A549 (cell line): ENCODE measurements at regions not wholly inside any gene's neighbourhood (a gene's known extent, or its start where the extent isn't known, plus 50 kb on each side); places are given as distances from the start of the nearest gene placed in this dataset.

Experiments used
- ATAC-seq, 2 experiments: fragments of 200-7000 bp in 1 of 2; fragments of >200 bp in 1 of 2; cut with Nextera tagmentation in 1 of 2; cut with Tn5 transposase in 1 of 2; 3 replicates each; pipeline versions ENCODE4 v1.8.0 to v1.9.1; 2018 to 2020; ENCODE audit warnings: mild to moderate bottlenecking in 1 of 2, moderate library complexity in 1 of 2
- CTCF ChIA-PET: fragments of 300-600 bp; sonication (Branson Sonifier 250); formaldehyde crosslinking; extraction: SDS; loops from one replicate; lab custom pipeline; 2021; ENCODE audit warnings: antibody characterized with exemption, inconsistent platforms; lab: Yijun Ruan, JAX
- POLR2A ChIA-PET: fragments of 350-600 bp; formaldehyde crosslinking; extraction: SDS; loops from one replicate; lab custom pipeline; 2021; ENCODE audit warnings: antibody characterized with exemption, inconsistent platforms; lab: Yijun Ruan, JAX
- DNase-seq, 2 experiments: peaks; one replicate each; pipeline versions ENCODE4 v3.0.0 to v3.0.0-alpha.2; 2011 to 2016; ENCODE audit warnings: low read depth in 1 of 2, low spot score in 1 of 2
- FAIRE-seq: peaks from 2 replicates; lab custom pipeline; 2011; peaks lifted over from hg19 to GRCh38; lab: Jason Lieb, UNC
- H3K27ac ChIP-seq, 2 experiments: fragments of >200 bp; sonication (Bioruptor Twin); formaldehyde crosslinking; 3 replicates each; pipeline ENCODE4 v1.5.1; 2016 to 2017
- H3K4me1 ChIP-seq: fragments of >200 bp; sonication (Bioruptor Twin); formaldehyde crosslinking; 3 replicates; pipeline ENCODE4 v1.6.1; 2016
- H3K4me2 ChIP-seq: fragments of >200 bp; sonication (Bioruptor Twin); formaldehyde crosslinking; 3 replicates; pipeline ENCODE4 v1.6.1; 2016
- H3K4me3 ChIP-seq: fragments of >200 bp; sonication (Bioruptor Twin); formaldehyde crosslinking; 3 replicates; pipeline ENCODE4 v1.5.1; 2016
- H3K9me3 ChIP-seq: fragments of >200 bp; sonication (Bioruptor Twin); formaldehyde crosslinking; 3 replicates; pipeline ENCODE4 v1.6.1; 2016
- CEBPB ChIP-seq, 2 experiments: fragments of >200 bp in 1 of 2; sonication (Bioruptor Twin) in 1 of 2; formaldehyde crosslinking in 1 of 2; IDR thresholded peaks; 2 replicates each; pipeline ENCODE4 v1.6.1; 2012 to 2016
- CHD2 ChIP-seq: fragments of 150-350 bp; IDR thresholded peaks from 2 replicates; pipeline ENCODE4 v1.6.1; 2014; ENCODE audit warnings: low read length; ENCODE audit not compliant: partially characterized antibody
- EHF ChIP-seq: fragments of 250-450 bp; sonication (Bioruptor Pico); IDR thresholded peaks from 2 replicates; pipeline ENCODE4 v1.5.0; 2020; ENCODE audit warnings: mild to moderate bottlenecking
- FOSB ChIP-seq: fragments of 250-450 bp; sonication (Bioruptor Pico); IDR thresholded peaks from 2 replicates; pipeline ENCODE4 v1.5.0; 2020; ENCODE audit warnings: mild to moderate bottlenecking, moderate library complexity
- FOSL2 ChIP-seq, 2 experiments: fragments of 450-650 bp in 1 of 2; fragments of >200 bp in 1 of 2; sonication (Bioruptor Twin) in 1 of 2; formaldehyde crosslinking; IDR thresholded peaks; 2 replicates each; pipeline versions ENCODE4 v1.5.0 to v1.6.1; 2016 to 2020; ENCODE audit warnings: mild to moderate bottlenecking in 1 of 2, moderate library complexity in 1 of 2
- HDAC2 ChIP-seq: fragments of 200-600 bp; sonication (generic); IDR thresholded peaks from 2 replicates; pipeline ENCODE4 v1.6.1; 2016
- HOXB13 ChIP-seq: fragments of 250-450 bp; sonication (Bioruptor Pico); IDR thresholded peaks from 2 replicates; pipeline ENCODE4 v1.5.0; 2020; ENCODE audit warnings: low read depth, mild to moderate bottlenecking, moderate library complexity
- HOXB5 ChIP-seq: fragments of 250-450 bp; sonication (Bioruptor Pico); IDR thresholded peaks from 2 replicates; pipeline ENCODE4 v1.5.0; 2020; ENCODE audit warnings: mild to moderate bottlenecking, moderate library complexity
- KDM1A ChIP-seq: fragments of 200-600 bp; sonication (generic); IDR thresholded peaks from 2 replicates; pipeline ENCODE4 v1.6.1; 2016; ENCODE audit warnings: low read depth, mild to moderate bottlenecking
- KDM5A ChIP-seq: fragments of 200-600 bp; sonication (generic); IDR thresholded peaks from 2 replicates; pipeline ENCODE4 v1.6.1; 2016; ENCODE audit warnings: antibody characterized with exemption, mild to moderate bottlenecking
- NFE2L2 ChIP-seq: fragments of 150-350 bp; conservative IDR thresholded peaks from 2 replicates; pipeline ENCODE4 v1.6.1; 2014; ENCODE audit warnings: low read length
- NPAS2 ChIP-seq: fragments of 250-450 bp; sonication (Bioruptor Pico); IDR thresholded peaks from 2 replicates; pipeline ENCODE4 v1.8.0; 2022; ENCODE audit warnings: mild to moderate bottlenecking, moderate library complexity, borderline replicate concordance
- PHF8 ChIP-seq: fragments of 200-600 bp; sonication (generic); IDR thresholded peaks from 2 replicates; pipeline ENCODE4 v1.6.1; 2016; ENCODE audit warnings: low read depth, mild to moderate bottlenecking, antibody characterized with exemption, moderate library complexity, borderline replicate concordance
- POLR2A ChIP-seq: IDR thresholded peaks from 2 replicates; pipeline ENCODE4 v1.6.1; 2012; ENCODE audit warnings: mild to moderate bottlenecking, low read length
- POLR2AphosphoS2 ChIP-seq: conservative IDR thresholded peaks from 2 replicates; pipeline ENCODE4 v1.6.1; 2012; ENCODE audit warnings: low read length, improper control_type of control experiment, inconsistent platforms
- RAD21 ChIP-seq, 2 experiments: fragments of >200 bp in 1 of 2; sonication (Bioruptor Twin) in 1 of 2; formaldehyde crosslinking in 1 of 2; IDR thresholded peaks in 1 of 2; conservative IDR thresholded peaks in 1 of 2; 2 replicates in 1 of 2; 3 replicates in 1 of 2; pipeline ENCODE4 v1.6.1; 2012 to 2018; ENCODE audit warnings: inconsistent platforms in 1 of 2
- RCOR1 ChIP-seq: fragments of 150-350 bp; IDR thresholded peaks from 2 replicates; pipeline ENCODE4 v1.6.1; 2014; ENCODE audit warnings: antibody characterized with exemption, low read length, low read depth
- SMC3 ChIP-seq: fragments of >200 bp; sonication (Bioruptor Twin); formaldehyde crosslinking; IDR thresholded peaks from 3 replicates; pipeline ENCODE4 v1.6.1; 2018; ENCODE audit warnings: inconsistent platforms
- SREBF2 ChIP-seq: fragments of 450-650 bp; IDR thresholded peaks from 2 replicates; pipeline ENCODE4 v1.6.1; 2014; ENCODE audit warnings: mild to moderate bottlenecking, moderate library complexity
- ZC3H11A ChIP-seq: fragments of 450-650 bp; IDR thresholded peaks from 2 replicates; pipeline ENCODE4 v1.6.1; 2014; ENCODE audit warnings: antibody characterized with exemption, mild to moderate bottlenecking
- ZSCAN20 ChIP-seq: fragments of 250-450 bp; sonication (Bioruptor Pico); IDR thresholded peaks from 2 replicates; pipeline ENCODE4 v1.8.0; 2022; ENCODE audit warnings: mild to moderate bottlenecking, moderate library complexity
- WGBS: methylation state at CpG from one replicate; pipeline ENCODE4 v1.1.6; 2017; ENCODE audit errors: missing lambda C conversion rate; 5-methylcytosine and 5-hydroxymethylcytosine counted together
- TF ChIP-seq, protein P1 (sequence below): fragments of 450-650 bp; IDR thresholded peaks from 2 replicates; pipeline ENCODE4 v1.6.1; 2014; ENCODE audit warnings: antibody characterized with exemption
- TF ChIP-seq, protein P2 (sequence below): fragments of 200-600 bp; sonication (generic); IDR thresholded peaks from 2 replicates; pipeline ENCODE4 v1.6.1; 2016; ENCODE audit warnings: antibody characterized with exemption, mild to moderate bottlenecking, moderate library complexity
- TF ChIP-seq, protein P3 (sequence below): IDR thresholded peaks from 2 replicates; pipeline ENCODE4 v1.6.1; 2012

DNA sequence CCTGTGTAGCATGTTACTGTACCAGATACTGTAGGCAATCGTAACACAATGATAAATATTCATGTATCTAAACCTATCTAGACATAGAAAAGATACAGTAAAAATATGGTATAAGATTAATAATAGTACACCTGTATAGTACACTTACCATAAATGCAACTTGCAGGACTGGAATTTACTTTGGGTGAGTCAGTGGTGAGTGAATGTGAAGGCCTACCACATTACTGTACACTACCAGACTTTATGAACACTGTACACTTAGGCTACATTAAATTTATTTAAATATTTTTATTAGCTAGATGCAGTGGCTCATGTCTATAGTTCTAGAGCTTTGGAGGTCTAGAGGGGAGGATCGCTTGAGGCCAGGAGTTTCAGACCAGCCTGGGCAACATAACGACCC, 186.6 kb upstream of the ROPN1 start:
- DNase-seq (no peak), ATAC-seq (no peak), FAIRE-seq (no peak)
- 39% methylated on average over 3 of the region's 3 CpGs for WGBS
- POLR2A ChIA-PET = no interaction called here
- Histone ChIP-seq H3K4me3 (no peak overlapping the region), H3K9me3 (peaks cover 9% of the 10 kb centered on the region; the same call in 2 of the 3 replicates), H3K4me1 (no peaks in the 10 kb centered on the region), H3K27ac (no peak overlapping the region), H3K4me2 (no peak overlapping the region)
- TF ChIP-seq ZSCAN20 (CRISPR knock-in tag) = no peak
- TF ChIP-seq CHD2 = no peak
- no peak for TF ChIP-seq CEBPB (IDR thresholded peaks at IDR 0.05)
- TF ChIP-seq FOSB (CRISPR knock-in tag) = no peak
- TF ChIP-seq SMC3 = no peak
- TF ChIP-seq, protein P1, sequence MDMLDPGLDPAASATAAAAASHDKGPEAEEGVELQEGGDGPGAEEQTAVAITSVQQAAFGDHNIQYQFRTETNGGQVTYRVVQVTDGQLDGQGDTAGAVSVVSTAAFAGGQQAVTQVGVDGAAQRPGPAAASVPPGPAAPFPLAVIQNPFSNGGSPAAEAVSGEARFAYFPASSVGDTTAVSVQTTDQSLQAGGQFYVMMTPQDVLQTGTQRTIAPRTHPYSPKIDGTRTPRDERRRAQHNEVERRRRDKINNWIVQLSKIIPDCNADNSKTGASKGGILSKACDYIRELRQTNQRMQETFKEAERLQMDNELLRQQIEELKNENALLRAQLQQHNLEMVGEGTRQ = no peak
- no peak for TF ChIP-seq POLR2A
- TF ChIP-seq HOXB5 (CRISPR knock-in tag) = no peak
- TF ChIP-seq NFE2L2 = no peak
- TF ChIP-seq POLR2AphosphoS2 = no peak
- no peak for TF ChIP-seq RCOR1
- no peak for TF ChIP-seq FOSL2 (IDR thresholded peaks at IDR 0.05)
- no peak for TF ChIP-seq FOSL2 (CRISPR knock-in tag; IDR thresholded peaks at IDR 0.05)
- no peak for TF ChIP-seq KDM1A
- TF ChIP-seq NPAS2 (CRISPR knock-in tag) = no peak
- CTCF ChIA-PET = interaction anchor here (0.6 kb wide), 1 partner anchor 11 kb away, joined by 3 read pairs; no protein-coding TSS in a partner anchor

DNA sequence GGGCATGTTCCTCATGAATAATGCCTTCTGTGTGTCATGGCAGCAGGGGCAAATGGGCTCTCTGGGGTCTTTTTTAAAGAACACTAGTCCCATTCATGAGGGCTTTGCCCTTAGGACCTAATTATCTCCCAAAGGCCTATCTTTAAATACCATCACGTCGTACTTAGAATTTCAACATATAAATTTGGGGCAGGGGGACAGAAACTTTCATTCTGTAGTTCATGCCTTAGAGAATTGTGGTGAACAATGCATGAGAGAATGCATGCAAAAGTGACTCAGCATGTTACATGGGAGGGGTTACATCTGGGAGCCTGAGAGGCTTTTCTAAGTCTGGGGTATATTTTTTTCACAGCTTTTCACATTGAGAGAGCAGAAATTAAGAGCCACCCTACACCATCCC, 208.5 kb upstream of the ROPN1 start:
- no peak overlapping the region for H3K27ac ChIP-seq
- no peak for DNase-seq
- WGBS = 63% methylated on average over 2 of the region's 2 CpGs

DNA sequence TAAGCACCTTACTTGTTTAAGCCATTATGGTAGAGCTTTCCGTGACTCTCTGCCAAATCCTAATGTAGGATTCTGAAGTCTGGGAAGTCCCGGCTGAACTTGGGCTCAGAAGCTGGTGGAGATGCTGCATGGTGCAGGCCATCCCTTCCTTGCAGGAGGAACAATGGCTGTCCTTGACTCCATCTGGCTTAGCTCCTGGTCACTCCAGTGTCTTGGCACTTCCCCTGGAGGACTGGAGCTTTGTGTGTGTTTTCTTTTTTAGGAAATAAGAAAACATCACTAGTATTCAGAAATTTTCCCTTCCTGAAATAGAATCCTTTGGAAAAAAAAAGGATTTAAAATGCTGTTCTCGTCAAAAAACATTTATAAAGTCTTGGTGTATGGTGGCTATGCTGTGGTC, 209.3 kb upstream of the ROPN1 start:
- no peaks in the 10 kb centered on the region for H3K4me1 ChIP-seq

More for the DNA sequence above, 208.5 kb upstream of the ROPN1 start:
- no peak for ATAC-seq
- Histone ChIP-seq H3K4me3 (no peak overlapping the region), H3K4me2 (no peak overlapping the region), H3K4me1 (no peaks in the 10 kb centered on the region), H3K9me3 (no peaks in the 10 kb centered on the region)
- TF ChIP-seq PHF8 = no peak
- no peak for TF ChIP-seq ZC3H11A
- TF ChIP-seq SREBF2 = no peak
- CTCF ChIA-PET = no interaction called here
- no peak for FAIRE-seq
- POLR2A ChIA-PET = no interaction called here

More for the DNA sequence above, 209.3 kb upstream of the ROPN1 start:
- CTCF ChIA-PET = interaction anchor here (0.7 to 0.8 kb wide), 2 partner anchors 45 to 309 kb away, joined by 3 read pairs; no protein-coding TSS in a partner anchor
- DNase-seq (no peak), FAIRE-seq (no peak), ATAC-seq (no peak)
- Histone ChIP-seq H3K4me2 (no peak overlapping the region), H3K27ac (no peak overlapping the region), H3K4me3 (no peak overlapping the region), H3K9me3 (no peaks in the 10 kb centered on the region)
- POLR2A ChIA-PET = interaction anchor here (0.5 kb wide), 1 partner anchor 119 kb away, joined by 3 read pairs; no protein-coding TSS in a partner anchor
- WGBS = 45% methylated on average over 3 of the region's 3 CpGs
- TF ChIP-seq EHF (CRISPR knock-in tag) = no peak
- TF ChIP-seq, protein P2, sequence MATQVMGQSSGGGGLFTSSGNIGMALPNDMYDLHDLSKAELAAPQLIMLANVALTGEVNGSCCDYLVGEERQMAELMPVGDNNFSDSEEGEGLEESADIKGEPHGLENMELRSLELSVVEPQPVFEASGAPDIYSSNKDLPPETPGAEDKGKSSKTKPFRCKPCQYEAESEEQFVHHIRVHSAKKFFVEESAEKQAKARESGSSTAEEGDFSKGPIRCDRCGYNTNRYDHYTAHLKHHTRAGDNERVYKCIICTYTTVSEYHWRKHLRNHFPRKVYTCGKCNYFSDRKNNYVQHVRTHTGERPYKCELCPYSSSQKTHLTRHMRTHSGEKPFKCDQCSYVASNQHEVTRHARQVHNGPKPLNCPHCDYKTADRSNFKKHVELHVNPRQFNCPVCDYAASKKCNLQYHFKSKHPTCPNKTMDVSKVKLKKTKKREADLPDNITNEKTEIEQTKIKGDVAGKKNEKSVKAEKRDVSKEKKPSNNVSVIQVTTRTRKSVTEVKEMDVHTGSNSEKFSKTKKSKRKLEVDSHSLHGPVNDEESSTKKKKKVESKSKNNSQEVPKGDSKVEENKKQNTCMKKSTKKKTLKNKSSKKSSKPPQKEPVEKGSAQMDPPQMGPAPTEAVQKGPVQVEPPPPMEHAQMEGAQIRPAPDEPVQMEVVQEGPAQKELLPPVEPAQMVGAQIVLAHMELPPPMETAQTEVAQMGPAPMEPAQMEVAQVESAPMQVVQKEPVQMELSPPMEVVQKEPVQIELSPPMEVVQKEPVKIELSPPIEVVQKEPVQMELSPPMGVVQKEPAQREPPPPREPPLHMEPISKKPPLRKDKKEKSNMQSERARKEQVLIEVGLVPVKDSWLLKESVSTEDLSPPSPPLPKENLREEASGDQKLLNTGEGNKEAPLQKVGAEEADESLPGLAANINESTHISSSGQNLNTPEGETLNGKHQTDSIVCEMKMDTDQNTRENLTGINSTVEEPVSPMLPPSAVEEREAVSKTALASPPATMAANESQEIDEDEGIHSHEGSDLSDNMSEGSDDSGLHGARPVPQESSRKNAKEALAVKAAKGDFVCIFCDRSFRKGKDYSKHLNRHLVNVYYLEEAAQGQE = no peak
- no peak for TF ChIP-seq SREBF2
- TF ChIP-seq ZC3H11A = no peak
- TF ChIP-seq KDM5A = no peak
- TF ChIP-seq RAD21 (conservative IDR thresholded peaks at IDR 0.05 in 1 of 2, IDR thresholded peaks at IDR 0.05 in 1 of 2) = no peak
- TF ChIP-seq HOXB13 (CRISPR knock-in tag) = no peak
- TF ChIP-seq, protein P3, sequence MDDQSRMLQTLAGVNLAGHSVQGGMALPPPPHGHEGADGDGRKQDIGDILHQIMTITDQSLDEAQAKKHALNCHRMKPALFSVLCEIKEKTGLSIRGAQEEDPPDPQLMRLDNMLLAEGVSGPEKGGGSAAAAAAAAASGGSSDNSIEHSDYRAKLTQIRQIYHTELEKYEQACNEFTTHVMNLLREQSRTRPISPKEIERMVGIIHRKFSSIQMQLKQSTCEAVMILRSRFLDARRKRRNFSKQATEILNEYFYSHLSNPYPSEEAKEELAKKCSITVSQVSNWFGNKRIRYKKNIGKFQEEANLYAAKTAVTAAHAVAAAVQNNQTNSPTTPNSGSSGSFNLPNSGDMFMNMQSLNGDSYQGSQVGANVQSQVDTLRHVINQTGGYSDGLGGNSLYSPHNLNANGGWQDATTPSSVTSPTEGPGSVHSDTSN = no peak
- TF ChIP-seq FOSL2 (IDR thresholded peaks at IDR 0.05) = no peak
- no peak for TF ChIP-seq FOSL2 (CRISPR knock-in tag; IDR thresholded peaks at IDR 0.05)
- no peak for TF ChIP-seq POLR2AphosphoS2
- no peak for TF ChIP-seq ZSCAN20 (CRISPR knock-in tag)
- TF ChIP-seq HDAC2 = no peak
